T-helper 2 cell (primary cell): ENCODE measurements at regions not wholly inside any gene's neighbourhood (a gene's known extent, or its start where the extent isn't known, plus 50 kb on each side); places are given as distances from the start of the nearest gene placed in this dataset.
"Not testable (repeated sequence)": the region's sequence is repeated elsewhere in the genome, so short reads cannot be mapped to it uniquely, and the experiment has no call there.

ENCODE experiments used
- DNase-seq, 5 experiments: peaks; one replicate each; pipeline versions ENCODE4 v3.0.0 to v3.0.0-alpha.2; 2012 to 2022

DNA sequence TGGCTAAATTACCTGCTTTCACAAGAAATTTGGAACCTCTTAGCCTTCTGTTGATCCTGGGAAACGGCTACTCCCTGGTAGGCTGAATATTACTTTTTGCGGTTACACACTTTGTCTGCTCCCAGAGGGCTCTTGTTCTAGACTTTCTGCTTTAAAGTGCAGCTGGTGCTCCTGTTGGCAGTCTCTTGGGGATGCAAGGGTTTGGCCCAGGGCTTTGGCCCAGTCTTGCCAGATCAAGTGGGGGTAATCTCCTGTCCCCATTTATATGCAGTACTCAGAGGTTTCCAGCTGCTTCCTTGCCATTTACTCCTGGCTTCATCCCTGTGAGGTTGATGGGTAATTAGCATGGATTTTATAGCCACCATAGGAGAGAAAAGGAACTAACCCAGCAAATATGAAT is 558.2 kb upstream of the MIS18BP1 start:
- no peak for DNase-seq

DNA sequence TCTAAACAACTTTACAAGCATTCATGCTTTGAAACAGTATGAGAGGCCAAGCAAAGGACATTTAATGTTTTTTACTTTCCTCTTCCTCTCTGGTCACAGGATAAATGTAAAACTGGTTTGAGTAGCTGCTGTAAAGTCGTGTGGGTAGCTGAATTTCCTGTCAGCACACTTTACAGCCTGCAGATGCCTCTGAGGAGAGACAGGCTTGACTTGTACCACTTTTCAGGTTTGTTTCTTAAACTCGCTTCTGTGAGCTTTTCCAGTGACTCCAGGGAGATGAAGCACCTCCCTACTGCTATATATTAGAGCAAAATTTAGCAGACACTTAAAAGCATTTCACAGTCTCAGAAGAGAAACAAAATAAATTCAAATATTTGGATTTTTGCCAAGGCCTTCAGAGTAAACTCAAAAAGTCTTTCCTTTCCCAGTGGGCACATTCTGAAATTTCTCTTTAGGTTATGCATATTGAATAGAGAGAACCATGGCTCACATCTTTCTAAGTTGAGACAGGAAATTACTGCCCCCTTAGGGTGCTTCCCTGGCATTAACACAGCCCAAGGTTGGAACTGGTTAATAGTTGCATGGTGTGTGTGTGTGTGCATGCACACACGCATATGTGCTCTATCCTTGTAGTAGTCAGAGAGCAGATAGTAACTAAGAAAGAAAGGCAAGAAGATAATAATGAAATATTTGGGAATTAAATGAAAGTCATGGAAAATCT is 557.3 kb upstream of the MIS18BP1 start:
- DNase-seq, result no peak

DNA sequence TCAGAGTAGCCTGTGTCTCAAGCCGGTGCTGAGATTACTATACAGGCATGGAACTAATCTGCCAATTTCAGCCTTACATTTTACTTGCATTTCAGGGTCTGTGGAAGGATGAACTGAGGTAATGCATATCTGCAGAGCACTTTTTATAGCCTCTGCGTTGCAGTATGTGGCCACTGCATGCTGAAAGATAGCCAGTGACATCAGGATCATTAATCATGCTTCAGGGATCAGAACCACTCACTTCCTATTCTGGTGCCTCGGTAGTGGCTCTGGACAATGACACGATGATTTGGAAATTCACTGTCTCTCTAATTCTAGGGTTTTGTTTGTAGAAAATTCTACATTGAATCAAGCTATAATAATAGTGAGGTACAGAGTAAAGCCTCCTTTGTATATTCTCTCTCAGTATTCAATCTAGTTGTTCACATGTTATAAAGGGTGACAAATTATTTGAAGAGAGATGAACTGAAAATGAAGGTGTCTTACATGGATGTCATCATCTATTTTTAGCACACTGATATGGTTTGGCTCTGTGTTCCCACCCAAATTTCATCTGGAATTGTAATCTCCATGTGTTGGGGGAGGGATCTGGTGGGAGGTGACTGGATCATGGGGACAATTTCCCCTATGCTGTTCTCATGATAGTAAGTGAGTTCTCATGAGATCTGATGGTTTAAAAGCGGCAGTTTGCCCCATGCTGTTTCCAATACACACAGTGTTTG is 554.3 kb upstream of the MIS18BP1 start:
- no peak for DNase-seq

DNA sequence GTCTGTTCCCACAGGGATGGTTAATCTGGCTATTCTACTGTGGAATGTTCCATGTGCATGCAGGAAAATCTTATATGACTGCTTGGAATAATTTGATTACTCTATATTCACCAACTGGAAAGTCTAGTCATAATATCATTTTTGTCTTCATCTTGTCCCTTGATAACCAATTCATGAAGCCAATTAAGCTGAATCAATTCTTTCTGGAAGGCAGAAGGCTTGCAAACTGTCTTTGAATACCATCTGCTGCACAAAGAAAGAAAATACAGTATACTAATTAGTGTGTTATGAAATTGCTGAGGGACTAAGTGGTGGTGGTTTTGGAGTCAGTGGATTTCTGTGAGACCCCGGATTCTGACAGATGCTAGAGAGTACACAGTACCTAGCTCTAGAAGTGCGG is 546.5 kb upstream of the MIS18BP1 start:
- no peak for DNase-seq

DNA sequence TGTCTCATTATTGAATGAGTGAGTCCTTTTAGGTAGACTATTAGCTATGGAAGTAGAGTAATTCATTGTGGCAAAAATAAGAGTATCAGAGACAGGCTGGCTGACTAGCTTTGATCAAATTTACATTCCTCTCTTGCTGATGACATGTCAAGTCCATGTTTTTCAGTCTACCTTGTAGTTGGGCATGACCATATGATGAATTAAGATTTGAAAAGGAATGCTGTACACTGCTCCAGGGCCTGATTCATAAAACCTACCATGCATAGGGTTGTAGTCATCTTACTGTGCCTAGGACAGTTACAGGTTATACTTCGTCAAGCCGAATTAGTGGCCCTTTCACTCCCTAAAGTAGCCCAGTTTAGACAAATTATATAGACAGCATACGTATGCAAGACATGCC is 545.7 kb upstream of the MIS18BP1 start:
- no peak for DNase-seq

DNA sequence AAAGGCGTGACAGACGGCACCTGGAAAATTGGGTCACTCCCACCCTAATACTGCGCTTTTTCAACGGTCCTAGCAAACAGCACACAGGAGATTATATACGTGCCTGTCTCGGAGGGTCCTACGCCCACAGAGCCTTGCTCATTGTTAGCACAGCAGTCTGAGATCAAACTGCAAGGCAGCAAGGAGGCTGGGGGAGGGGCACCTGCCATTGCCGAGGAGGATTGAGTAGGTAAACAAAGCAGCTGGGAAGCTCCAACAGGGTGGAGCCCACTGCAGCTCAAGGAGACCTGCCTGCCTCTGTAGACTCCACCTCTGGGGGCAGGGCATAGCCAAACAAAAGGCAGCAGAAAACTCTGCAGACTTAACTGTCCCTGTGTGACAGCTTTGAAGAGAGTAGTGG is 543.0 kb upstream of the MIS18BP1 start:
- DNase-seq, result not testable (repeated sequence)

DNA sequence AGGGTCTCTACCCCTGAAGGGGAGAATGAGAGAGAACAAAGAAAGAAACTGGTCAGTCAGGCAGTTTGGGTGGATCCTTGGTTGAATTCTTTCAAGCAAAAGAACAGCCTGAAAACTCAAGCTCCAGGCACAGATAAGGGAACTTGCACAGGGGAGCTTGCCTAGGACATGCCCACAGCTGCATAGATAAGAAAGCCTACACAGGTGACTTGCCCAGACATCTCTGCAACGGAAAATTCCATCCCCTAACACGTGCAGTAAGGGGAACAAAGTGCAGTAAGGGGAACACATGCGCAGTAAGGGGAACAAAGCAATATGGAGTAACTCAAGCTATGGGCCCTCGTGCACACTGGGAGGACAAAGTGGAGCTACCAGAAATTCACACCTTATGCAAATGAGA is 540.1 kb upstream of the MIS18BP1 start:
- no peak for DNase-seq

DNA sequence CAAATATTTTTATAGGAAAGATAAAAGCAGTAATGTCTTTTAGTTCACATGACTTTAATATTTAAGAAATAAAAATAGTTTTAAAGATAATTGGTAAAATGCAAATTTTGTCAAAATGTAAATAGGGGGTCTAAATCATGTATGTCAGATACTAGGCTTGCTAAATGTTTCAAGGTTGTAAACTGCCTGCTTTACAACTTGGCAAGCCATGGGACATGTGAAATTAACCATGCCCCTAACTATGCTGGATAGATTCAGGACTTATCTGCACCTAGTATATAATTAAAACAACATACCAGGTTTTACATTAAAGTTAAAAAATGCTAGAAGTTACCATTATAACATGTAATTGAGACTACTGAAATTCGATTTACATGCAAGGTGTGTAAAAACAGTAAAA is 537.3 kb upstream of the MIS18BP1 start:
- no peak for DNase-seq

DNA sequence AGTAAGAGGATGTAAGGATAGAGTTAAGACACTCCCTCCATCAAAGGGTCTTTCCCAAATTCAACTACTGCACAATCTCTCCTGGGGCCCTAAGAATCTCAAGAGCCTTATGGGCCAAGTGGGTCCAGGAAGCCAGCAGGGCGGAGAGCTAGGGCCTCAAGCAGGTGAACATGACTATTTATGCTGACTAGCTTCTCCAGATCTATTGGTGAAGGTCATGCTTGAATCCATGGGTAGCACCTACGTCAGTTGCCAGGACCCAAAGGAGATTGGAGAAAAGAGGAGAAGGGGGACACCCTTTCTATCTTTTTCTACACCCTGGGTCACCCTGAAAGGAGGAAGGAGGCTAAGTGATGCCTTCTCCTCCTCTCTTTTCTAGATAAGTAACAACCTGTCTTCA is 534.2 kb upstream of the MIS18BP1 start:
- DNase-seq, result no peak

DNA sequence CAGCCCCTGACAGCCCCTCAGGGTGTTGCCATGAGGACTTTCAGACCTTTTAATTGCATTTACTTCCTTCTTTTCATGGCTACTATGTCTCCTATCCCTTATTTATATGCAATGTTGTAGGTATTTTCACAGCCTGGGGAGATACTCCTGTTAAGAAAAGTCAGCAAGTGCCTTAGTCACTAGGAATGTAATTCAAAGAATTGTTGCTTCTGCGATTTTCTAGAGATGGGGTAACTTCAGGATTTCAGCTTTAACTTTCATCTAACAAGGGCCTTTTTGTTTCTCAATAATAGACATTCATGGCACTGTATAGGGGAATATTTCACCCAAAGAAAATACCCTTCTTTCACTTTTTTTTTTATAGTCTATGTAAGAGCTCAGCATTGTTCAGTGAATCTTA is 533.3 kb upstream of the MIS18BP1 start:
- DNase-seq, result no peak

DNA sequence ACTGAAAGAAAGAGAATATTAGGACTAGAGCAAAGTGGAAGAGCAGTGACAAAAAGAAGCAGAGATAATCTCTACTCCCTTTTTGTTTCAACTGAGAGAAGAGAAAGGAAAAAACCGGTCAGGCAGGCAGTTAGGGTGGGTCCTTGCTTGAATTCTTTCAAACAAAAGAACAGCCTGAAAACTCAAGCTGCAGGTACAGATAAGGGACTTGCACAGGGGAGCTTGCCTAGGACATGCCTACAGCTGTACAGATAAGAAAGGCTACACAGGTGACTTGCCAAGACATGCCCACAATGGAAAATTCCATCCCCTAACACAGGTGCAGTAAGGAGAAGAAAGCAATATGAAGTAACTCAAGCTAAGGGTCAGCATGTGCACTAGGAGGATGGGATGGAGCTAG is 532.2 kb upstream of the MIS18BP1 start:
- no peak for DNase-seq

DNA sequence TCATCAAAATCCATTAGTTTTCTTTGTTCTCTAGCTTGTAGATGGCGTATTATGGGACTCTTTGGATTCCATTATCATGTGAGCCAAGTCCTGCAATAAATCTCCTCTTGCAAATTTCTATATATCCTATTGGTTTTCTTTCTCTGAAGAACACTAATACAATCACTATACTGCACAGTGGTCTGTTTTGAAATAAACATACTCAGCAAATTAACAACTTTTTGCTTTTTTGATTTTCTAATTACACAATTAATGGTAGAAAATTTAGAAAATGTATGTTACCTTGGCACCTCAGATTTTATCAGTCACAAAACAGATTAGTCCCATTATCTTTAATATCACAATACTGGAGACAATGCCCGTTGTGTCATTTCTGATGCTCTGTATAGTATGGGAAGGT is 513.2 kb upstream of the MIS18BP1 start:
- no peak for DNase-seq

DNA sequence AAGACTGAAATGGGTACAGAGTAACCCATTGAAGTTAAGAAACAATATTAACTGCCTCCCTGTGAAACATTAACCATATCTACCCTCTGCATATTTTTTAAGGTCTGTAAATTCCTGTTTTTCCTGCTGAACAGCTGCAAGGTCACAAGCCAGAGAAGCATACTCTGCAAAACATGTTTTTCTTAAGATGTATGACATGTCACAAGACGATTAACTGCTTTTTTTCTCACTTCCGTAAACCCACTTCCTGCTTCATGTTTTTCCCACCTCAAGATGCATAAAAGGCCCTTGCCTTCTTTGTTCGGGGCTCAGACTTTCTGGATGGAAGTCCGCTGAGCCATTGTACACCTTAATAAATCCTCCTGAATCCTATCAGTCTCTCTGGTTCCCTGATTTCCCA is 504.7 kb upstream of the MIS18BP1 start:
- DNase-seq, result no peak

DNA sequence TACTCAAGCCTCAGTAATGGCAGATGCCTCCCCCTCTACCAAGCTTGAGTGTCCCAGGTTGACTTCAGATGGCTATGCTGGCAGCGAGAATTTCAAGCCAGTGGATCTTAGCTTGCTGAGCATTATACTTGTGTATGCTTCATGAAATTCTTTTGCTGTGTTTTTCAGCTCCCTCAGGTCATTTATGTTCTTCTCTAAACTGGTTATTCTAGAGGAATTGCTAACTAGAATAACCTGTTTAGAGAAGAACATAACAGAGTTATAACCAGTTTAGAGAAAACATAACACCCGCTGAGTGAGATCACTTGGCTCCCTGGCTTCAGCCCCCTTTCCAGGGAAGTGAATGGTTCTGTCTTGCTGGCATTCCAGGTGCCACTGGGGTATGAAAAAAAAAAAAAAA is 503.4 kb upstream of the MIS18BP1 start:
- DNase-seq, result not testable (repeated sequence)

DNA sequence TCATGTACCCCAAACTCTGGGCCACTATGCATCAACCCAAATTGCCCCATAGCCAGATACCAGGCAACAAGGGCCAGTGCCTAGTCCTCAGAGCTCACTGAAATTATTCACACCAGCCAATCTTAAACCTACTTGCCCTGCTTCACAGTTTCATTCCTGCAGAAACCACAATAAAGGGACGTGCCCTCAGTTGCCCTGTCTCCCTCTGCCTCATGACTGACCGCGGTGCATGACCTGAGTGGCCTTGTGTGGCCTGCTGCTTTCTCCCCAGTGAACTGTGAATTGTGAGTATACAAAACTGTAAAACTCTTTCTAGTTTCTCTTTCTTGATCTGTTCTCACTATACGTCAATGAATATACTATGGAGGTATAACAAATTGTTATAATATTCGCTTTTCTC is 490.9 kb upstream of the MIS18BP1 start:
- DNase-seq, result no peak

DNA sequence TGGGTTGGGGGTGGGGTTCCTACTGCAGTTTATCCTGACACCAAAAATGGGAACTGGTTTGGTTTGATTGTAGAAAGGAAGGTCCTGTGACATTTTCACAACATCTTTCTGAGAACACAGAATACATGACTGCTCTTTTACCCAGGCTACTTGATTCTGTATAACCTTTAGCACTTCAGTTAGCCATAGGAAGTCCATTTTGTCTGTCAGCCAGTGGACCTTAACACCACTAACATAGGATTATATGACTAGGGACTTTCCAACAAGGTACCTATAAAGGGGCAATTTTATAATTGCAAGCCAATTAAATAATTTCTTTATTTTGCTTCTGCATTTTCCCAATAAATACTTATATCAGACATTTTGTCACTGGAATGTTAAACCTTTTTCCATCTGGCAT is 489.2 kb upstream of the MIS18BP1 start:
- DNase-seq, result no peak

DNA sequence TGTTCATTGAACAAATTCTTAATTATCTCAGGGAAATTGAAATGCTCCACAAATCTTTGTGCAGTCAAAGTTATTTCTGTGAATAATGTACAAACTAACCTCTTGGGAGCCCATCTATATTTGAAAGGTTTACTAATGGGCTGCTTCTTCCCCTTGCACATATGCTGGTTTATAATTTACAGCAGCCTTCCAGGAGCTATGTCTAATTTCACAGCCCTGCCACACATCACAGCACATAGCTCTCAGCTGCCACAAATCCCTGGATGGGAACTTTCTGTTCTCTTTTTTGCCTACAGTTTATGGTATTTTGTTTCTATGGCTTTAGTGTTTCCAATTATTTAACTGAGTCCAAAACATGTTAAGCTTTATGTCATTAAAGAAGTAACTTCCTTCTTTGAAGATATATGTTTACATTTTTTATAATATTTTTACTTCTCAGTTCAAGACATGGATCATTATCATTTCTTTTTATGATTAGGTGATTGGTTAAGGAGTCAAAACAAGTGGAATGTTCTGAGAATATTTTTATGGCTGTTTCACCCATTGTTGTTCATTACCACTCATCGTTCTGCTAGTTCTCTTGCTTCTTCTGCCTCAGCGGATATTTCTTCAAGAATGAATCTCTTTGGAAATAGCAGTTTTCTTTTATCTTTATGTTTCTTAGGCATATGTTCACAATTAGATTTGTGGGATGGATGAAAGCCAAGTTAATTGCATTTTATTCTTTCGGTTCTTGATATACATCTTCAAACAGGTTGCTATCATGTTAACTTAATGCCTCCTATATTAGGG is 475.6 kb upstream of the MIS18BP1 start:
- DNase-seq, result no peak

DNA sequence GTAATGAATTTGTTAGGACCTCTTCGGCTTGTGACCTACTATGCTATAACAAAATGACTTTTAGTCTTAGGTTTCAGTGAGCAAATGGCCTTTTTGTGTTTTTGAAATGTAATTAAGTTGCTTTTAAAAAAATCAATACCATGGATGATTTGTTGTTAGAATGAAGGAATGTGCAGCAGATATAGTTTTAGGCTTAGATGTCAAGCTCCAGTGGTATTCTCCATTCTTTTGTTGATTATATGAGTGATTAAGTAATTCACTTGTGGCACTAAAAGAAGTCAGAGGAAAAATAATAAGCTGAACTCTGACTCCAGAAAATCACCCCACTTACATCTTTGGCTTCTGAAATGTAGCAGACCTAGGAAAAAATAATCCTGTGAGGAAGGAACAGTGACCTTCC is 474.1 kb upstream of the MIS18BP1 start:
- DNase-seq, result no peak

DNA sequence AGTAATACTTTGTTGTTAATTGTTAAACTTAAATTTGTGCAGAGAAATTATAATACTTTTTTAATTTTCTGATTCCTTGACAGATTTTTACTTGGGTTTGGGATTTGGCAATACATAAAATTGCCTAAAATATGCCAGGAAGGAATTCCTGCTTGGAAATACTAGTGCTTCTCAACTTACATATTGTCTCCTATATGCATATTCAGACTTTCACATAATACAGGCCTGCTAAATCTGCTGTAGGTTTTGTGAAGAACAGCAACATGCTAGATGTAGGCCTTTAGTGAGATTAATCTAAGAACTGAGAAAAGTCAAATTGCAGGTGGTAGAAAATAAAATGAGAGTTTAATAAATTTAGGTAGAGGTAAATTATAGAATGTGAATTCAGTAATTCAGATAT is 468.5 kb upstream of the MIS18BP1 start:
- no peak for DNase-seq

DNA sequence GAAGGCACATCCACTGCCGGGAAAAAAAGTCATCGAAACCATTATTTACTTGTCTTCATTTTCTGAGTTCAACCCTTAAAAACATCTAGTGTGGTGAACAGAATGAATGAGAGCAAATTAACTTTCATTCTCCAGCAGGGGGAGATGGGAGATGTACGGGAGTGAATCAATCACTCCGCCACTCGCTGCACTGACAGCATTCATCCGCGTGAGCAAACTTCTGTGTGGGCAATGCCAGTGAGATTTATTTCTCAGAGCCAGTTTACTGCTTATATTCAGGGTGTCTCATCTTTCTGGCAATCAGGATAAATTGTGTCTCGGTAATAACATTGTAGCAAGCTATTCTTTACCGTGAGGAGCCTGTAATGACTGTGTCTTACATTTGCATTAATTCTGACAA is 463.6 kb upstream of the MIS18BP1 start:
- no peak for DNase-seq

DNA sequence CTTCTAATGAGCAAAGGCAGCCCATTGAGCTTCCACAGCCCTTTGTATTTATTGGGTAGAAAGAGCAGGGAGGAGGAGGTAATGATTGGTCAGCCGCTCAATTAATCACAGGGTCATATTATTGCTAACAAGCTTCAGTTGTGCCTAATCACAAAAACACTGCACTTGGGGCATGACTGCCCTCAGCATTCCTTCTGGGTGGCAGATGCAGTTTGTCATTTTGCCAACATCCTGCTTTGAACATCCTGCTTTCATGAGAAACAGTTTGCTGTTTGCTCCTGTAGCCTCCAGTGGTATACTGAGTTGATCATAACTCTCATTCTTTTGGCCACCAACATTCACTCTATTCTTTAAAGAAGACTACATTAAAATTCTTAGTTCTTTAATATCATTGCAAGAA is 462.9 kb upstream of the MIS18BP1 start:
- DNase-seq, result no peak

DNA sequence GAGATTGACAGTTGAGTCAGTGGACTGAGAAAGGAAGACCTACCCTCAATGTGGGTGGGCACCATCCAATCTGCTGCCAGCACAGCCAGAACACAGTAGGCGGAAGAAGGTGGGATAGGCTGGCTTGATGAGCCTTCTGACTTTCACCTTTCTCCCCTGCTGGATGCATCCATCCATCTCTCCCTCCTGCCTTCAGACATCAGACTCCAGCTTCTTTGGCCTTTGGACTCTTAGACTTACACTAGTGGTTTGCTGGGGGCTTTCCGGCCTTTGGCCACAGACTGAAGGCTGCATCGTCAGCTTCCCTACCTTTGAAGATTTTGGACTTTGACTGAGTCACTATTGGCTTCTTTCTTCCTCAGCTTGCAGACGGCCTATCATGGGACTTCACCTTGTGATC is 456.5 kb upstream of the MIS18BP1 start:
- no peak for DNase-seq

DNA sequence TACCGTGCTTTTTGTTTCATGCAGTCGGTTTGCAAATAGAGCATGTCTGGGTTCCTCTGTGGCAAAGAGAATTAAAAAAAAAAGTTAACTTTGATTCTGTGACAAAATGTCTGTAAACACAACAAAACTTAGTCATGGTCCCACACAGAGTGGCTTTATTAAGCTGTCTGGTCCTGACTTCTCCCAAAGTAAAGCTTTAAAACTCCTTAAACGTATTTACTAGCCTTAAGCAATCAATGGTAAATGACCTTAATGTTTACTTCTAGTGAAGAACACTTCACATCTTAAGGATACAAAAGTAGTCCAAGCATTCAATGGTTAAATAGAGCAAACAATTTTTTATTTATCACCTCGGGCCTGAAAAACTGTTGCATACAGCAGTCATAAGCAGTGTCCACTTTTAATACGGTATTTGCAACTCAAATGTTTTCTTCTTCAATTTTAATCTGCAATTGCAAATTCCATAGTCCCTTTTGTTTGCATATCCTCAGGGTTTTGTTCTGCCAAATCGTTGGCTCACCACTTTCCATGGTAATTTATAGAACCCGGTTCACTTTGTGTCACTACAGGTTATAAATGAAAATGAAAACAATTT is 453.0 kb upstream of the MIS18BP1 start:
- DNase-seq, result no peak

DNA sequence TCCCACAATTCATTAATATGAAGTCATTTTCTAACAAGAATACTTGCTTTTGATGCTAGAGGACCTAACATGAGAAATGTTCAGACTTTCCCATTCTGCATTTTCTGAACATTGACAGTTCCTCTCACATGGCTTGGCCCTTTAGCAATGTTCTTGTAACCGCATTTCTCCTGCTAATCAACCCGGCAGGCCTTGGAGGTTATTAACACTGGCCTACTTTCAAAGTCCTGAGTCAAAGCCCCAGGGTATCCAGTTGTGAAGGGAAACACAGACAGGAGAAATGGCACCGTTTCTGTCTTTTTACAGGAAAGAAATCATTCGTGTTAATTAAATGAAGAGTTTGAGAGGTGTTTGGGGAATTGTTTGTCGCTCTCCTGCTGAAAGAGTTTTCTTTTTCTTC is 446.5 kb upstream of the MIS18BP1 start:
- DNase-seq, result no peak
